ENCODE measurements at regions not wholly inside any gene's neighbourhood (a gene's known extent, or its start where the extent isn't known, plus 50 kb on each side); places are given as distances from the start of the nearest gene placed in this dataset.

- ATAC-seq = no peak
- no peak overlapping the region for H3K27ac Mint-ChIP-seq
- CTCF ChIA-PET = interaction anchor here (1.4 kb wide), 1 partner anchor 14 kb away, joined by 4 read pairs; no protein-coding TSS in a partner anchor
These were observed 60.3 kb downstream of the MRM1 start for GRCh38 chr17:36661688-36662087.

More at GRCh38 chr17:36661688-36662087, 60.3 kb downstream of the MRM1 start:
- Mint-ChIP-seq H3K36me3 (no peaks in the 10 kb centered on the region), H3K9me3 (no peaks in the 10 kb centered on the region), H3K4me3 (no peak overlapping the region), H3K4me1 (peaks cover 6% of the 10 kb centered on the region), H3K27me3 (ENCODE audit: low read depth) (peaks cover 8% of the 10 kb centered on the region)
- POLR2A ChIA-PET = no interaction called here
- no peak for TF ChIP-seq HMGXB4 (CRISPR knock-in tag; IDR thresholded peaks at IDR 0.05)
- TF ChIP-seq STAT6 (CRISPR knock-in tag; conservative IDR thresholded peaks at IDR 0.05; ENCODE audit: low read depth) = no peak
- TF ChIP-seq FOXP4 (CRISPR knock-in tag; IDR thresholded peaks at IDR 0.05) = no peak
- TF ChIP-seq ZNF512 (CRISPR knock-in tag; IDR thresholded peaks at IDR 0.05; ENCODE audit: borderline replicate concordance) = no peak
- TF ChIP-seq ATF6 (CRISPR knock-in tag; IDR thresholded peaks at IDR 0.05) = no peak
- TF ChIP-seq NR1H2 (CRISPR knock-in tag; IDR thresholded peaks at IDR 0.05) = no peak
- TF ChIP-seq ZNF532 (CRISPR knock-in tag; IDR thresholded peaks at IDR 0.05; ENCODE audit: borderline replicate concordance) = no peak
- no peak for TF ChIP-seq ATF3 (CRISPR knock-in tag; conservative IDR thresholded peaks at IDR 0.05)
- no peak for TF ChIP-seq ZNF425 (CRISPR knock-in tag; conservative IDR thresholded peaks at IDR 0.05)
- no peak for DNase-seq (ENCODE audit: low spot score)

Measured in WTC11 (cell line).